Suprapubic skin (tissue), 4 donors: ENCODE measurements at regions not wholly inside any gene's neighbourhood (a gene's known extent, or its start where the extent isn't known, plus 50 kb on each side); places are given as distances from the start of the nearest gene placed in this dataset.

Source experiments
- DNase-seq, 2 donors: peaks; one replicate each; pipeline ENCODE4 v3.0.0-alpha.2; 2019; ENCODE audit warnings: low spot score in 2 of 2
- H3K27ac ChIP-seq: fragments of 200-600 bp; sonication (generic); one replicate; pipeline ENCODE4 v1.5.1; 2019
- H3K27me3 ChIP-seq: fragments of 200-600 bp; sonication (generic); one replicate; pipeline ENCODE4 v1.5.1; 2019
- H3K36me3 ChIP-seq: fragments of 200-600 bp; sonication (generic); one replicate; pipeline ENCODE4 v1.5.1; 2019
- H3K4me1 ChIP-seq: fragments of 200-600 bp; sonication (generic); one replicate; pipeline ENCODE4 v1.5.1; 2019
- H3K4me3 ChIP-seq: fragments of 200-600 bp; sonication (generic); one replicate; pipeline ENCODE4 v1.5.1; 2019; ENCODE audit warnings: mild to moderate bottlenecking
- H3K9me3 ChIP-seq: fragments of 200-600 bp; sonication (generic); one replicate; pipeline ENCODE4 v1.5.1; 2019
- EP300 ChIP-seq: sonication (generic); formaldehyde crosslinking; IDR thresholded peaks from one replicate; pipeline ENCODE4 v1.6.1; 2017; ENCODE audit warnings: antibody characterized with exemption
- POLR2A ChIP-seq, 2 donors: fragments of 450-650 bp; IDR thresholded peaks; one replicate each; pipeline ENCODE4 v1.6.1; 2017; ENCODE audit warnings: antibody characterized with exemption in 2 of 2, mild to moderate bottlenecking in 2 of 2, moderate library complexity in 2 of 2
- POLR2AphosphoS5 ChIP-seq, 3 donors: sonication (generic); formaldehyde crosslinking; IDR thresholded peaks; one replicate each; pipeline ENCODE4 v1.6.1; 2017; ENCODE audit warnings: antibody characterized with exemption in 3 of 3
- WGBS: methylation state at CpG from one replicate; pipeline ENCODE4 v1.1.5; 2018; 5-methylcytosine and 5-hydroxymethylcytosine counted together
- TF ChIP-seq, protein P1 (sequence below), 2 donors: fragments of 200-600 bp in 1 of 2; fragments of 450-650 bp in 1 of 2; sonication (generic) in 1 of 2; IDR thresholded peaks; one replicate each; pipeline ENCODE4 v1.5.1; 2016 to 2019; ENCODE audit warnings: antibody characterized with exemption in 2 of 2, mild to moderate bottlenecking in 1 of 2, moderate library complexity in 1 of 2

GRCh38 chr1:164910671-164911070, 351.7 kb downstream of the PBX1 start:
- H3K4me3 ChIP-seq: no peak overlapping the region
- no peak for TF ChIP-seq POLR2AphosphoS5 (IDR thresholded peaks at IDR 0.05)
- TF ChIP-seq, protein P1, sequence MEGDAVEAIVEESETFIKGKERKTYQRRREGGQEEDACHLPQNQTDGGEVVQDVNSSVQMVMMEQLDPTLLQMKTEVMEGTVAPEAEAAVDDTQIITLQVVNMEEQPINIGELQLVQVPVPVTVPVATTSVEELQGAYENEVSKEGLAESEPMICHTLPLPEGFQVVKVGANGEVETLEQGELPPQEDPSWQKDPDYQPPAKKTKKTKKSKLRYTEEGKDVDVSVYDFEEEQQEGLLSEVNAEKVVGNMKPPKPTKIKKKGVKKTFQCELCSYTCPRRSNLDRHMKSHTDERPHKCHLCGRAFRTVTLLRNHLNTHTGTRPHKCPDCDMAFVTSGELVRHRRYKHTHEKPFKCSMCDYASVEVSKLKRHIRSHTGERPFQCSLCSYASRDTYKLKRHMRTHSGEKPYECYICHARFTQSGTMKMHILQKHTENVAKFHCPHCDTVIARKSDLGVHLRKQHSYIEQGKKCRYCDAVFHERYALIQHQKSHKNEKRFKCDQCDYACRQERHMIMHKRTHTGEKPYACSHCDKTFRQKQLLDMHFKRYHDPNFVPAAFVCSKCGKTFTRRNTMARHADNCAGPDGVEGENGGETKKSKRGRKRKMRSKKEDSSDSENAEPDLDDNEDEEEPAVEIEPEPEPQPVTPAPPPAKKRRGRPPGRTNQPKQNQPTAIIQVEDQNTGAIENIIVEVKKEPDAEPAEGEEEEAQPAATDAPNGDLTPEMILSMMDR (IDR thresholded peaks at IDR 0.05): no peak
- TF ChIP-seq EP300: no peak
- no peak for TF ChIP-seq POLR2A (IDR thresholded peaks at IDR 0.05)
- no peaks in the 10 kb centered on the region for H3K27me3 ChIP-seq
- WGBS: 91% methylated on average over 2 of the region's 2 CpGs
- H3K27ac ChIP-seq: no peak overlapping the region
- DNase-seq: no peak
- no peaks in the 10 kb centered on the region for H3K4me1 ChIP-seq
- H3K36me3 ChIP-seq: no peaks in the 10 kb centered on the region
- H3K9me3 ChIP-seq: no peaks in the 10 kb centered on the region

GRCh38 chr1:164907666-164908065, 348.7 kb downstream of the PBX1 start:
- TF ChIP-seq POLR2A (IDR thresholded peaks at IDR 0.05): no peak
- TF ChIP-seq EP300: no peak
- no peak for TF ChIP-seq POLR2AphosphoS5 (IDR thresholded peaks at IDR 0.05)
- TF ChIP-seq, protein P1 (IDR thresholded peaks at IDR 0.05): no peak
- no peaks in the 10 kb centered on the region for H3K27me3 ChIP-seq
- H3K9me3 ChIP-seq: no peaks in the 10 kb centered on the region
- H3K4me3 ChIP-seq: no peak overlapping the region
- no peak overlapping the region for H3K27ac ChIP-seq
- no peaks in the 10 kb centered on the region for H3K36me3 ChIP-seq
- WGBS: 45% methylated on average over 2 of the region's 2 CpGs
- H3K4me1 ChIP-seq: no peaks in the 10 kb centered on the region
- DNase-seq: no peak

GRCh38 chr1:164905869-164906268, 346.9 kb downstream of the PBX1 start:
- H3K4me3 ChIP-seq: no peak overlapping the region
- H3K36me3 ChIP-seq: no peaks in the 10 kb centered on the region
- H3K9me3 ChIP-seq: no peaks in the 10 kb centered on the region
- DNase-seq: no peak
- H3K4me1 ChIP-seq: no peaks in the 10 kb centered on the region
- TF ChIP-seq POLR2A (IDR thresholded peaks at IDR 0.05): no peak
- TF ChIP-seq POLR2AphosphoS5 (IDR thresholded peaks at IDR 0.05): no peak
- no peak for TF ChIP-seq EP300
- H3K27me3 ChIP-seq: no peaks in the 10 kb centered on the region
- 76% methylated on average over 9 of the region's 9 CpGs for WGBS
- H3K27ac ChIP-seq: no peak overlapping the region

- Histone ChIP-seq H3K36me3 (no peaks in the 10 kb centered on the region), H3K4me3 (no peak overlapping the region), H3K4me1 (no peaks in the 10 kb centered on the region), H3K9me3 (peaks cover 6% of the 10 kb centered on the region), H3K27ac (no peak overlapping the region), H3K27me3 (no peaks in the 10 kb centered on the region)
- 65% methylated on average over 2 of the region's 2 CpGs for WGBS
- DNase-seq: no peak
- no peak for TF ChIP-seq POLR2AphosphoS5 (IDR thresholded peaks at IDR 0.05)
- TF ChIP-seq POLR2A (IDR thresholded peaks at IDR 0.05): no peak
- TF ChIP-seq EP300: no peak
- TF ChIP-seq, protein P1 (IDR thresholded peaks at IDR 0.05): no peak
Measured at GRCh38 chr1:164902491-164902890, 343.5 kb downstream of the PBX1 start.
